GM06990 (cell line): ENCODE measurements at regions not wholly inside any gene's neighbourhood (a gene's known extent, or its start where the extent isn't known, plus 50 kb on each side); places are given as distances from the start of the nearest gene placed in this dataset.

ENCODE experiments used
- DNase-seq: peaks from one replicate; pipeline ENCODE4 v3.0.0-alpha.2; 2011; ENCODE audit not compliant: insufficient read length; ENCODE audit errors: extremely low read depth
- H3K27me3 ChIP-seq: replicated peaks from 2 replicates; pipeline ENCODE4 v1.6.0; 2011; ENCODE audit warnings: low read length; ENCODE audit not compliant: control insufficient read depth, insufficient read depth
- H3K36me3 ChIP-seq: 2 replicates; pipeline ENCODE4 v1.5.1; 2011; ENCODE audit warnings: low read length; ENCODE audit not compliant: control insufficient read depth, insufficient read depth
- H3K4me3 ChIP-seq: replicated peaks from 2 replicates; pipeline ENCODE4 v1.5.1; 2011; ENCODE audit warnings: low read depth, mild to moderate bottlenecking, control low read depth, low read length
- TF ChIP-seq, protein P1 (sequence below): IDR thresholded peaks from 2 replicates; pipeline ENCODE4 v1.5.1; 2011; ENCODE audit warnings: low read length, control low read depth, mild to moderate bottlenecking, inconsistent platforms; ENCODE audit not compliant: insufficient read depth, poor library complexity, severe bottlenecking

GRCh38 chr12:33703221-33703620, 263.6 kb upstream of the SYT10 start:
- H3K36me3 ChIP-seq: no peaks in the 10 kb centered on the region
- no peak overlapping the region for H3K4me3 ChIP-seq
- H3K27me3 ChIP-seq: no peaks in the 10 kb centered on the region
- TF ChIP-seq, protein P1, sequence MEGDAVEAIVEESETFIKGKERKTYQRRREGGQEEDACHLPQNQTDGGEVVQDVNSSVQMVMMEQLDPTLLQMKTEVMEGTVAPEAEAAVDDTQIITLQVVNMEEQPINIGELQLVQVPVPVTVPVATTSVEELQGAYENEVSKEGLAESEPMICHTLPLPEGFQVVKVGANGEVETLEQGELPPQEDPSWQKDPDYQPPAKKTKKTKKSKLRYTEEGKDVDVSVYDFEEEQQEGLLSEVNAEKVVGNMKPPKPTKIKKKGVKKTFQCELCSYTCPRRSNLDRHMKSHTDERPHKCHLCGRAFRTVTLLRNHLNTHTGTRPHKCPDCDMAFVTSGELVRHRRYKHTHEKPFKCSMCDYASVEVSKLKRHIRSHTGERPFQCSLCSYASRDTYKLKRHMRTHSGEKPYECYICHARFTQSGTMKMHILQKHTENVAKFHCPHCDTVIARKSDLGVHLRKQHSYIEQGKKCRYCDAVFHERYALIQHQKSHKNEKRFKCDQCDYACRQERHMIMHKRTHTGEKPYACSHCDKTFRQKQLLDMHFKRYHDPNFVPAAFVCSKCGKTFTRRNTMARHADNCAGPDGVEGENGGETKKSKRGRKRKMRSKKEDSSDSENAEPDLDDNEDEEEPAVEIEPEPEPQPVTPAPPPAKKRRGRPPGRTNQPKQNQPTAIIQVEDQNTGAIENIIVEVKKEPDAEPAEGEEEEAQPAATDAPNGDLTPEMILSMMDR: no peak
- DNase-seq: no peak

GRCh38 chr12:33706927-33707326, 267.3 kb upstream of the SYT10 start:
- no peaks in the 10 kb centered on the region for H3K36me3 ChIP-seq
- no peak overlapping the region for H3K4me3 ChIP-seq
- no peaks in the 10 kb centered on the region for H3K27me3 ChIP-seq
- TF ChIP-seq, protein P1: no peak
- DNase-seq: no peak

GRCh38 chr12:33708935-33709334, 269.3 kb upstream of the SYT10 start:
- Histone ChIP-seq H3K36me3 (no peaks in the 10 kb centered on the region), H3K27me3 (no peaks in the 10 kb centered on the region), H3K4me3 (no peak overlapping the region)
- TF ChIP-seq, protein P1: no peak
- DNase-seq: no peak

GRCh38 chr12:33710548-33710947, 270.9 kb upstream of the SYT10 start:
- Histone ChIP-seq H3K36me3 (no peaks in the 10 kb centered on the region), H3K27me3 (no peaks in the 10 kb centered on the region), H3K4me3 (no peak overlapping the region)
- TF ChIP-seq, protein P1: no peak
- no peak for DNase-seq

DNA sequence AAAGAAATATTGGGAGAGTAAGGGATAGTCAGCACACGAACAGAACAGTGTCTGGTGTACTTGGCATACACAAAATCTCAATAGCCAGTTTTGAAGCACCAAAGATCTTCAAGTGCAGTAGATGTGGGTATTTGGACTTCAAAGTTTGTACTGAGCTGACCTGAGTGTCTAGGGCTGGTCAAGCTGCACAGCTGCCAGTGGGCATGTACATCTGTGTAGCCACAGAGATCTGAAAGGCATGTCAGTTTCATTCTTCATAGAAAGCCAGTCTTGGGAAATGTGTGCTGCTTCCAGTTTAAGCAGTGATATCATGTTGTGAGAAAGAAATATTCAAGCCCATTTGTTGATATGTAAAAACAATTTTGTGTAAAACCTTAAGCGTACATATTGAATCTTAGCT, 279.0 kb upstream of the SYT10 start:
- TF ChIP-seq, protein P1: no peak
- DNase-seq: no peak
- no peaks in the 10 kb centered on the region for H3K36me3 ChIP-seq
- H3K27me3 ChIP-seq: no peaks in the 10 kb centered on the region
- H3K4me3 ChIP-seq: no peak overlapping the region

DNA sequence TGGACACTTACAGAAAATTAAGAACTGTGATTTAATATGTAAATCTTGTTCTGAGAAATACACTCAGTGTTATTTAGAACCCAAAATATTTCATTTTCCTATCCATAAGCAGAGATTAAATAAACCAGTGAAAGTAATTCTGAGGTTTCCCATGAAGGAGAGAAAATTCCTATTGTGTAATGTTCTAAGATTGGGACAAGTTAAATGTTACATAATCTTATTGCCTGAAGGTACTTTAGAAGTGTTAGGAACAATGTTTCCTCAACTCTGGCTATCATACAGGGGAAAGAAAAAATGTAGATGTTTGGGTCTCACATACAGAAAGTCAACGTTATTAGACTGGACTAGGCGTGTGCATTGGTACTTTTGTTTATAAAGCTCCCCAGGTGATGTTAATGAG, 281.9 kb upstream of the SYT10 start:
- Histone ChIP-seq H3K4me3 (no peak overlapping the region), H3K27me3 (no peaks in the 10 kb centered on the region), H3K36me3 (no peaks in the 10 kb centered on the region)
- TF ChIP-seq, protein P1: no peak
- no peak for DNase-seq
